Thyroid gland (tissue), 4 donors: ENCODE measurements at regions not wholly inside any gene's neighbourhood (a gene's known extent, or its start where the extent isn't known, plus 50 kb on each side); places are given as distances from the start of the nearest gene placed in this dataset.

Source experiments
- POLR2A ChIP-seq, 2 donors: fragments of 450-650 bp; IDR thresholded peaks; one replicate each; pipeline ENCODE4 v1.6.1; 2017; ENCODE audit warnings: antibody characterized with exemption in 2 of 2, mild to moderate bottlenecking in 2 of 2, moderate library complexity in 1 of 2
- TF ChIP-seq, protein P1 (sequence below), 6 experiments: fragments of 200-600 bp in 3 of 6; fragments of 450-650 bp in 3 of 6; sonication (generic) in 3 of 6; IDR thresholded peaks; one replicate each; pipeline ENCODE4 v1.5.1; 2016 to 2019; ENCODE audit warnings: antibody characterized with exemption in 6 of 6, mild to moderate bottlenecking in 2 of 6, inconsistent platforms in 1 of 6, moderate library complexity in 1 of 6

DNA sequence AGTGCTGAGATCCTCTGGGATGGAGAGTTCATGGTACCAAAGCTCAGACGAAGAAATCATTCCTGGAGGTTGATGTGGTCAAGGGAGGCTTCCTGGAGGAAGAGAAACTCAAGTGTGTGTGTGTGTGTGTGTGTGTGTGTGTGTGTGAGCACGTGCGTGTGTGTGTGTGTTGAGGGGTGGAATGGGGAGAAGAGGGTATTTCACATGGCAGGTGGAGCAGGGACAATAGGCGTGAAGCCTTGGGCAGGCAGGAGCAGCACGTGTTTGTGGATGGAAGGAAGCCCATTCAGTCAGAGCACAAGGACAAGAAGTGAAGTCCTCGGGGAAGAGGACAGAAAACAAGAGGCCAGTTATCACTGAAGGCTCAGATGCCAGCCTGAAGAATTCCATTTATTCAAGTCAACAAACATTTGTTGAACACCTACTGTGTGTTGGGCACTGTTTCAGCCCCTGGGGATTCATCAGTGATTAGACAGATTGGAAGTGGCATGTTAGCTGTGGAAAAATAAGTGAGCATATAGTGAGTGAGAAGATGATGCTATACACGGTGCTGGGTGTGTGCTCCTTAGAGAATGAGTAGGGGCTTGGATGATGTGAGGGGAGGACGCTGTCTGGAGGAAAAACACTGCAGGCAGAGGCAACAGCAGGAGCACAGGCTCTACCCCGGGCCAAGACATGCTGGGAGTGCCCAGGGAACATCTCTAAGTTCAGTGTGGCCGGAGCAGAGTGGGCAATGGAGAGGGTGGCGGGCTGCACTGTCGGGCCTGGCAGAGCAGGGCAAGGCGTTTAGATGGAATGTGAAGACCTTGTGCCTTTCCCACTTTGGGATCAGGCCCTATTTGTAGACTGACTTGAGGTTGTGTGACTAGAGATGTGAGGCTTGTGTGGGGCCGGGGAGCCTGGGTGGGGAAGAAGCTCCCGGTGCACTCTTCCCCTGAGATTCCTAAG lies 267.1 kb downstream of the CBLN1 start:
- TF ChIP-seq, protein P1, sequence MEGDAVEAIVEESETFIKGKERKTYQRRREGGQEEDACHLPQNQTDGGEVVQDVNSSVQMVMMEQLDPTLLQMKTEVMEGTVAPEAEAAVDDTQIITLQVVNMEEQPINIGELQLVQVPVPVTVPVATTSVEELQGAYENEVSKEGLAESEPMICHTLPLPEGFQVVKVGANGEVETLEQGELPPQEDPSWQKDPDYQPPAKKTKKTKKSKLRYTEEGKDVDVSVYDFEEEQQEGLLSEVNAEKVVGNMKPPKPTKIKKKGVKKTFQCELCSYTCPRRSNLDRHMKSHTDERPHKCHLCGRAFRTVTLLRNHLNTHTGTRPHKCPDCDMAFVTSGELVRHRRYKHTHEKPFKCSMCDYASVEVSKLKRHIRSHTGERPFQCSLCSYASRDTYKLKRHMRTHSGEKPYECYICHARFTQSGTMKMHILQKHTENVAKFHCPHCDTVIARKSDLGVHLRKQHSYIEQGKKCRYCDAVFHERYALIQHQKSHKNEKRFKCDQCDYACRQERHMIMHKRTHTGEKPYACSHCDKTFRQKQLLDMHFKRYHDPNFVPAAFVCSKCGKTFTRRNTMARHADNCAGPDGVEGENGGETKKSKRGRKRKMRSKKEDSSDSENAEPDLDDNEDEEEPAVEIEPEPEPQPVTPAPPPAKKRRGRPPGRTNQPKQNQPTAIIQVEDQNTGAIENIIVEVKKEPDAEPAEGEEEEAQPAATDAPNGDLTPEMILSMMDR (IDR thresholded peaks at IDR 0.05) = no peak
- TF ChIP-seq POLR2A (IDR thresholded peaks at IDR 0.05) = no peak
